H1 (cell line): ENCODE measurements at regions not wholly inside any gene's neighbourhood (a gene's known extent, or its start where the extent isn't known, plus 50 kb on each side); places are given as distances from the start of the nearest gene placed in this dataset.

Experiments used
- CBX5 ChIP-seq: fragments of 300-800, 300-1000 bp; sonication (generic); IDR thresholded peaks from 2 replicates; pipeline ENCODE4 v1.7.1; 2016; ENCODE audit warnings: antibody characterized with exemption, low read length, low read depth
- GTF2F1 ChIP-seq: IDR thresholded peaks from 2 replicates; pipeline ENCODE4 v1.6.1; 2012; ENCODE audit warnings: low read depth, low read length, improper control_type of control experiment, borderline replicate concordance
- HDAC6 ChIP-seq: IDR thresholded peaks from one replicate; pipeline ENCODE4 v1.7.1; 2012; ENCODE audit warnings: low read depth, mild to moderate bottlenecking, inconsistent platforms, low read length, moderate library complexity
- TAF7 ChIP-seq: optimal IDR thresholded peaks from 2 replicates; pipeline ENCODE3; 2011; ENCODE audit warnings: low read depth, mild to moderate bottlenecking, inconsistent platforms, low read length, moderate library complexity, borderline replicate concordance
- TEAD4 ChIP-seq: IDR thresholded peaks from 2 replicates; pipeline ENCODE4 v1.6.1; 2012; ENCODE audit warnings: low read depth, low read length, inconsistent platforms, mixed read lengths
- TF ChIP-seq, protein P1 (sequence below), 3 experiments: IDR thresholded peaks; 1 replicate in 2 of 3; 2 replicates in 1 of 3; pipeline versions ENCODE4 v1.5.1 to v1.6.1; 2011; ENCODE audit warnings: low read length in 3 of 3, mild to moderate bottlenecking in 3 of 3, inconsistent platforms in 2 of 3, low read depth in 1 of 3, moderate library complexity in 1 of 3; ENCODE audit not compliant: insufficient read depth in 1 of 3; ENCODE audit errors: control extremely low read depth in 1 of 3

DNA sequence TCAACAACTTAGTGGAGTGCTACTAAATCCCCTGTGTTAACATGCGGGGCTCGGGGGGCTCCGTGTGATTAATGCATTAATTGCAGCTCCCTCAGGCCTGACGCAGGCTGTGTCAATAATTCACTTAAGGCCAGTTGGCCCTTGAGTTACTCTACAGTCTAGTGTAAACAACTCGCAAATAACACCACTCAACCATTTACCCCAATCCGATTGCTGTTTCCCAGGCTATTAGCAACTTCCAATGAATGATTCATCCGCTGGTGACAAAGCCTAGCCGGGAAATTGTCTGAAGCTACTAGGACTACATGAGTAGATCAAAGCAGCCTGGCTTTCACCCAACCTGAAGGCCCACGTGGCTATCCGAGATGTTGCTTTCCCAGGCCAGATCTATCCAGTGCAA lies 121.3 kb upstream of the SOX14 start:
- no peak for TF ChIP-seq CBX5
- TF ChIP-seq, protein P1, sequence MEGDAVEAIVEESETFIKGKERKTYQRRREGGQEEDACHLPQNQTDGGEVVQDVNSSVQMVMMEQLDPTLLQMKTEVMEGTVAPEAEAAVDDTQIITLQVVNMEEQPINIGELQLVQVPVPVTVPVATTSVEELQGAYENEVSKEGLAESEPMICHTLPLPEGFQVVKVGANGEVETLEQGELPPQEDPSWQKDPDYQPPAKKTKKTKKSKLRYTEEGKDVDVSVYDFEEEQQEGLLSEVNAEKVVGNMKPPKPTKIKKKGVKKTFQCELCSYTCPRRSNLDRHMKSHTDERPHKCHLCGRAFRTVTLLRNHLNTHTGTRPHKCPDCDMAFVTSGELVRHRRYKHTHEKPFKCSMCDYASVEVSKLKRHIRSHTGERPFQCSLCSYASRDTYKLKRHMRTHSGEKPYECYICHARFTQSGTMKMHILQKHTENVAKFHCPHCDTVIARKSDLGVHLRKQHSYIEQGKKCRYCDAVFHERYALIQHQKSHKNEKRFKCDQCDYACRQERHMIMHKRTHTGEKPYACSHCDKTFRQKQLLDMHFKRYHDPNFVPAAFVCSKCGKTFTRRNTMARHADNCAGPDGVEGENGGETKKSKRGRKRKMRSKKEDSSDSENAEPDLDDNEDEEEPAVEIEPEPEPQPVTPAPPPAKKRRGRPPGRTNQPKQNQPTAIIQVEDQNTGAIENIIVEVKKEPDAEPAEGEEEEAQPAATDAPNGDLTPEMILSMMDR (IDR thresholded peaks at IDR 0.05; ENCODE audit: control extremely low read depth in 1 of 3, insufficient read depth in 1 of 3, low read depth in 1 of 3, low read length in 3 of 3), result no peak
- no peak for TF ChIP-seq TAF7
- TF ChIP-seq TEAD4, result no peak
- no peak for TF ChIP-seq GTF2F1
- no peak for TF ChIP-seq HDAC6
